Mammary epithelial cell (primary cell): ENCODE measurements at regions not wholly inside any gene's neighbourhood (a gene's known extent, or its start where the extent isn't known, plus 50 kb on each side); places are given as distances from the start of the nearest gene placed in this dataset.

ENCODE experiments used
- CTCF ChIP-seq, 2 donors: IDR thresholded peaks in 1 of 2; conservative IDR thresholded peaks in 1 of 2; 2 replicates each; pipeline ENCODE4 v1.5.1; 2011 to 2012; ENCODE audit warnings: inconsistent platforms in 2 of 2, low read length in 2 of 2, mild to moderate bottlenecking in 2 of 2, control low read depth in 1 of 2, low read depth in 1 of 2; ENCODE audit not compliant: insufficient read depth in 1 of 2; ENCODE audit errors: extremely low read depth in 1 of 2
- EZH2 ChIP-seq: IDR thresholded peaks from 2 replicates; pipeline ENCODE4 v1.6.1; 2012; ENCODE audit warnings: low read length, inconsistent platforms, borderline replicate concordance

GRCh38 chr13:54563286-54563685 lies 1534.7 kb downstream of the OLFM4 start:
- no peak for TF ChIP-seq CTCF (conservative IDR thresholded peaks at IDR 0.05 in 1 of 2, IDR thresholded peaks at IDR 0.05 in 1 of 2; ENCODE audit: extremely low read depth in 1 of 2, insufficient read depth in 1 of 2, low read depth in 1 of 2, low read length in 2 of 2)
- no peak for TF ChIP-seq EZH2
